ENCODE measurements at regions not wholly inside any gene's neighbourhood (a gene's known extent, or its start where the extent isn't known, plus 50 kb on each side); places are given as distances from the start of the nearest gene placed in this dataset.

- TF ChIP-seq POLR2A (IDR thresholded peaks at IDR 0.05) (no peak), CTCF (IDR thresholded peaks at IDR 0.05 in 4 of 5, conservative IDR thresholded peaks at IDR 0.05 in 1 of 5) (no peak)
Measured at GRCh38 chr1:194818674-194819073, 1632.3 kb upstream of the B3GALT2 start.
